ENCODE measurements at regions not wholly inside any gene's neighbourhood (a gene's known extent, or its start where the extent isn't known, plus 50 kb on each side); places are given as distances from the start of the nearest gene placed in this dataset.

DNA sequence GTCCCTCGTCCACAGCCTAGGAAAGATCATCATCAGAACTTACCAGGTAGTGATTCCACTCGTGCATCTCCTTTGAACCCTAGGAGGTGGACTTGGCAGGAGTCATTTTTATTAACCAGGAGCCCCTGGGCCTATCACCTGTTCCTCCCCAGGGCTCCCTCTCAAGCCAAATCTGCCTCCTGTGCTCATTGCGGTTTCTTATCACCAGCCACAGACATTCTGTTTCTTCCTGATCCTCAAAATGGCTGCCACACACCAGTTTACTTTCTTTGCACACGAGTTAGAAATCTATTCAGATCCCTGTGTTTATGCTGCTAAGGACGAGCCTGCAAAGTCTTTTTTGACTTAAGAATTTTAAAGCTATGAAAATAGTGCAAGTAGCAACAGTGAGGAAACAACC, 354.5 kb upstream of the BOD1L1 start:
- TF ChIP-seq, protein P1, sequence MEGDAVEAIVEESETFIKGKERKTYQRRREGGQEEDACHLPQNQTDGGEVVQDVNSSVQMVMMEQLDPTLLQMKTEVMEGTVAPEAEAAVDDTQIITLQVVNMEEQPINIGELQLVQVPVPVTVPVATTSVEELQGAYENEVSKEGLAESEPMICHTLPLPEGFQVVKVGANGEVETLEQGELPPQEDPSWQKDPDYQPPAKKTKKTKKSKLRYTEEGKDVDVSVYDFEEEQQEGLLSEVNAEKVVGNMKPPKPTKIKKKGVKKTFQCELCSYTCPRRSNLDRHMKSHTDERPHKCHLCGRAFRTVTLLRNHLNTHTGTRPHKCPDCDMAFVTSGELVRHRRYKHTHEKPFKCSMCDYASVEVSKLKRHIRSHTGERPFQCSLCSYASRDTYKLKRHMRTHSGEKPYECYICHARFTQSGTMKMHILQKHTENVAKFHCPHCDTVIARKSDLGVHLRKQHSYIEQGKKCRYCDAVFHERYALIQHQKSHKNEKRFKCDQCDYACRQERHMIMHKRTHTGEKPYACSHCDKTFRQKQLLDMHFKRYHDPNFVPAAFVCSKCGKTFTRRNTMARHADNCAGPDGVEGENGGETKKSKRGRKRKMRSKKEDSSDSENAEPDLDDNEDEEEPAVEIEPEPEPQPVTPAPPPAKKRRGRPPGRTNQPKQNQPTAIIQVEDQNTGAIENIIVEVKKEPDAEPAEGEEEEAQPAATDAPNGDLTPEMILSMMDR (IDR thresholded peaks at IDR 0.05; ENCODE audit: extremely low read depth, missing control alignments), result no peak
- no peak for DNase-seq (ENCODE audit: low spot score)

DNA sequence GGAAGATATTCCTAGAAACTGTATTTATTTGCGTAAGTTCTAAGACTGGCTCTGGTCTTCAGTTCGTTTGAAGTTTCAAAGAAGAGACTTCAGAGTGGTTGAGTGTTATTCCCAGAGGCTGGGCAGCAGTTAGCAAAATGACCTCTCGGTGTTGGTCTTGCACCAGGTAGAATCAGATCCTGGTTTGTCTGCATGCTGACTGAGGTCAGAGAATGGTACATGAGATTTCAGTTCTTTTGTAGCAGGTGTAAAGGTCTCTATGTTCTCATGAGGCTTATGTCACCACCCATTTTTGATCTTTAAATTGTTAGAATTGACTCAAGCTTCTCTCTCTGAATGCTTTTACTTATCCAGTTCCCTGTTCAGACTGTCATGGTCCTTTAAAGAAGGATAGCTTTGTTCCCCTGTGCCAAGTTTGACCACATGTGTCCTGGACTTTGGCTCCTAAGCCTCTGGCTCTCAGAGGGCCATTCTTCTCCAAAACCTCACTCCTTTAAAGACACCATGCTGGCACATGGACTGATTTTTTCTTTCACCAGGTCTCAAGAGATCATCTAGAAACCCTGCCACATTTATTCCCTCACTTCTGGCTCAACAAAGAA, 355.8 kb upstream of the BOD1L1 start:
- no peak for DNase-seq (ENCODE audit: low spot score)
- TF ChIP-seq, protein P1 (IDR thresholded peaks at IDR 0.05; ENCODE audit: extremely low read depth, missing control alignments), result no peak

DNA sequence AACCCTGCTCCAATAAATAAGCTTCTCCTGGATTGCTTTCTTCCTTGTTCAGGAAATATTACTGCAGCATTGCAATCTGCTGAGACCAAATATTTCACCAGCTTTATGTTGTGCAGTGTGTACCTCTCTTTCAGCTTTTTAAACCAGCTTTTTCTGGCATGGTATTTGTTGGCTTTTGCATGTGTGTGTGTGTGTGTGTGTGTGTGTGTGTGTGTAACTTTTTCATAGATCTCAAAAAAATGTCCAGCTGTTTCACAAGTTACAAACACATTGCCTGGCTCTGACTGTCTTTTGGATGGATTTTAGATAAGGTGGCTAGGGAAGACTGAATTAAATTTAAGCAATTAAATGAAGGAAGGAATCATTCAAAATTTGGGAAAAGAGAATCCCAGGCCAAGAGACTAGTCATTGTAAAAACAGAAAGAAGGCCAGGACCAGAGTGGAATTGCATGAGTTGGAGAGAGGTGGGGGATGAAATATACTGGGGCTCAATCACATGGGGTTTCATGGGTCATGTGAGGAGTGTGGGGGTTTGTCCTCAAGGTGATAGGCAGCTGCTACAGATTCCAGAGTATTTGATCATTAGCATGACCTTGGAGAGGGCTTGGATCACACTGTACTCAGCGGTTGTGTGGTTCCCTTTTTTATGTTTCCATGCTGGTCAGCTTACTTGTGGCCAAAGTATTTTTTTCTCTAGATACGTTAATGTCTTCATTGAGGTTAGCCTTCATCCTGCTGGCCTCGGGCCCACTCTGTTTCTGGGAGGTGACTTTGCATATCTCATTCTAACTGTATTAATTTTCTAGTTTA, 357.7 kb upstream of the BOD1L1 start:
- TF ChIP-seq, protein P1 (IDR thresholded peaks at IDR 0.05; ENCODE audit: extremely low read depth, missing control alignments), result no peak
- no peak for DNase-seq (ENCODE audit: low spot score)

DNA sequence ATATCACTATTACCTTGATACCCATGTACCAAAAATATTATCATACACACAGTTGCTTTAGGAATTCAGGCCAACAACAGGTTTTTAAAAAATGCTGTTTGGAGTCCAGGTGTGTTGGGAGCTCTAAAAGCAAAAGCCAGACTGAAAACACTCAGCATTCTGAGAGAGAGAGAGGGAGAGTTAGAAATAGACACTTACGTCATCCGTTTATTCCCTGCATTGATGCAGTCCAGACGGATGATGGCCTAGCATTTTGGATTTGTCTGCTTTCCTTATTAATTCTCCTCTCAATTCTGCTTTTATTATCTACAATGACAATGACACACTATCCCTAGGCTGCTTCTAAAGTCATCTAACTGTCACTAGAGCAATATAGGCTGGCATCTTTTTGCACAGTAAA, 358.3 kb upstream of the BOD1L1 start:
- TF ChIP-seq, protein P1 (IDR thresholded peaks at IDR 0.05; ENCODE audit: extremely low read depth, missing control alignments), result no peak
- no peak for DNase-seq (ENCODE audit: low spot score)

DNA sequence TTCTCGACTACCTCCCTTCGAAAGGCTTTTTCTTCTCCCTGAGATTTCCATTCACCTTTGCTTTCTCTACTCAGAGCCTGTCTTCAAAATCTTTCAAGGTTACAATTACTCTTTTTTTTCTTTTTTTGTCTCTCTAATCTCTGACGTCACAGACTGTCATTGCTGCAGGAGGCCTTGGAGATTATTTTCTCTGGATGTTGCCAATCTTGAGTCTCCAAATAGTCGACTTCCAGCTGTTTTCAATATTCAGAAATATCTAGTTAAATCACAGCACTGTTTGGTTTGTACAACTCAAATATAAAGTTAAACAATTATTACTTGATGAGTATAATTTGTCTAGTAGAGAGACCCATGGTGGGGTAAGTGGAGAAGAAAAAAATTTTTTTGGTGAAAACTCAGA, 359.0 kb upstream of the BOD1L1 start:
- DNase-seq (ENCODE audit: low spot score), result no peak
- TF ChIP-seq, protein P1 (IDR thresholded peaks at IDR 0.05; ENCODE audit: extremely low read depth, missing control alignments), result no peak

DNA sequence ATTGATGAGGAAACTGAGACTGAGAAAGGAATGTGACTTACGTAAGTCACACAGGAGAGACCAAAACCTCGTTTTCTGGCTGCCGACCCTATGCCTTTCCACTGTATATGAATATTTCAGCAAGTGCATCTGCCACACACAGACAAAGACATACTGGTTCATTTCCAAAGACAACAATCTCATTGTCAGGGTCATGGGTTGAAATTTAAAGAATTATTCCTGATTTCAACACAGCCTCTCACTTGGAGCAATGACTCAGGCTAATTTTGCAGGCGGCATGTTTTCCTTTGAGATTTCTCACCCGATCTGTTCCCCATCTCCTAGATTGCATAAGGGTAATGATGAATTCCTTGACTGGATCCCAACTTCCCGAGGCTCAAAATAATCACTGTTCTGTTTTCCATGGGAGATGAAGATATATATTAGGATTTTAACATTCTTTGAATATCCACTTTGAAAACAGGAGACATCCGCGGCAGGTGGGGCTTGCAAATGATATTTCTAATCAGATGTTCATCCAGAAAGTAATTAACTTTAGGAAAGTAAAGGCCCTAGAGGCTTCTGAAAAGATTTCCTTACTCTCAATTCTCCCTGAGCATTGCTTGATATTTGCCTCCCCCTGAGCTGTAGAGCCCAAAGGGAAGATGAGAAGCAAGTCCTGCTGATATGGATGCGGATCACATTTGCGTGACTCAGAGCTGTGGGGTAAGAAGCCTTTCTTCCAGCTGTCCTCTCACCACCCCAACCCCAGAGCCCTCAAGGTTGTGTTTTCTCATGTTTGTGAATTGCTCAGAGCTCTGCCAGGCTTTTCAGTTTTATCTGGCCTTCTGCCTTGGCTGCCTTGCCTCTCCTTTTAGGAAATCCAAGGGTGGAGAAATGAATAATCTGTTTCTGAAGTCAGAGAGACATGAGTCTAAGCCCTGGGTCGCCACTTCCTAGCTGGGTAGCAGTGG, 361.1 kb upstream of the BOD1L1 start:
- TF ChIP-seq, protein P1 (IDR thresholded peaks at IDR 0.05; ENCODE audit: extremely low read depth, missing control alignments), result no peak
- no peak for DNase-seq (ENCODE audit: low spot score)

All from GM20000 (cell line).